ENCODE measurements at regions not wholly inside any gene's neighbourhood (a gene's known extent, or its start where the extent isn't known, plus 50 kb on each side); places are given as distances from the start of the nearest gene placed in this dataset.
"Not testable (repeated sequence)": the region's sequence is repeated elsewhere in the genome, so short reads cannot be mapped to it uniquely, and the experiment has no call there.

GRCh38 chrX:40414335-40414734 lies 166.4 kb upstream of the ATP6AP2 start:
- DNase-seq (ENCODE audit: low read depth in 2 of 2, low spot score in 1 of 2): no peak

- no peak for DNase-seq (ENCODE audit: low read depth in 2 of 2, low spot score in 1 of 2)
Measured at GRCh38 chrX:40411340-40412111, 169.2 kb upstream of the ATP6AP2 start.

GRCh38 chrX:40410859-40411258 lies 169.9 kb upstream of the ATP6AP2 start:
- DNase-seq (ENCODE audit: low read depth in 2 of 2, low spot score in 1 of 2): no peak

- DNase-seq (ENCODE audit: low read depth in 2 of 2, low spot score in 1 of 2): no peak
Measured at GRCh38 chrX:40406330-40406859, 174.4 kb upstream of the ATP6AP2 start.

GRCh38 chrX:40405399-40405798 lies 175.4 kb upstream of the ATP6AP2 start:
- no peak for DNase-seq (ENCODE audit: low read depth in 2 of 2, low spot score in 1 of 2)

GRCh38 chrX:40403757-40404156 lies 177.0 kb upstream of the ATP6AP2 start:
- DNase-seq (ENCODE audit: low read depth in 2 of 2, low spot score in 1 of 2): no peak

GRCh38 chrX:40402831-40403533 lies 177.8 kb upstream of the ATP6AP2 start:
- DNase-seq (ENCODE audit: low read depth in 2 of 2, low spot score in 1 of 2): no peak

- DNase-seq (ENCODE audit: low read depth in 2 of 2, low spot score in 1 of 2): no peak
Measured at GRCh38 chrX:40395102-40395501, 185.7 kb upstream of the ATP6AP2 start.

GRCh38 chrX:40394302-40394701 lies 186.5 kb upstream of the ATP6AP2 start:
- DNase-seq (ENCODE audit: low read depth in 2 of 2, low spot score in 1 of 2): no peak

GRCh38 chrX:40392599-40392998 lies 188.2 kb upstream of the ATP6AP2 start:
- no peak for DNase-seq (ENCODE audit: low read depth in 2 of 2, low spot score in 1 of 2)

- DNase-seq (ENCODE audit: low read depth in 2 of 2, low spot score in 1 of 2): no peak
Measured at GRCh38 chrX:40391662-40392061, 189.1 kb upstream of the ATP6AP2 start.

GRCh38 chrX:40389555-40389954 lies 191.2 kb upstream of the ATP6AP2 start:
- no peak for DNase-seq (ENCODE audit: low read depth in 2 of 2, low spot score in 1 of 2)

GRCh38 chrX:40388441-40388840 lies 192.3 kb upstream of the ATP6AP2 start:
- no peak for DNase-seq (ENCODE audit: low read depth in 2 of 2, low spot score in 1 of 2)

- DNase-seq (ENCODE audit: low read depth in 2 of 2, low spot score in 1 of 2): not testable (repeated sequence)
Measured at GRCh38 chrX:40387869-40388268, 192.9 kb upstream of the ATP6AP2 start.

- DNase-seq (ENCODE audit: low read depth in 2 of 2, low spot score in 1 of 2): not testable (repeated sequence)
Measured at GRCh38 chrX:40387311-40387710, 193.5 kb upstream of the ATP6AP2 start.

GRCh38 chrX:40385682-40386081 lies 195.1 kb upstream of the ATP6AP2 start:
- DNase-seq (ENCODE audit: low read depth in 2 of 2, low spot score in 1 of 2): no peak

GRCh38 chrX:40385256-40385655 lies 195.5 kb upstream of the ATP6AP2 start:
- no peak for DNase-seq (ENCODE audit: low read depth in 2 of 2, low spot score in 1 of 2)

- no peak for DNase-seq (ENCODE audit: low read depth in 2 of 2, low spot score in 1 of 2)
Measured at GRCh38 chrX:40383969-40384368, 196.8 kb upstream of the ATP6AP2 start.

- DNase-seq (ENCODE audit: low read depth in 2 of 2, low spot score in 1 of 2): no peak
Measured at GRCh38 chrX:40383360-40383759, 197.4 kb upstream of the ATP6AP2 start.

GRCh38 chrX:40380655-40381488 lies 199.9 kb upstream of the ATP6AP2 start:
- DNase-seq (ENCODE audit: low read depth in 2 of 2, low spot score in 1 of 2): no peak

GRCh38 chrX:40377684-40378083 lies 203.1 kb upstream of the ATP6AP2 start:
- DNase-seq (ENCODE audit: low read depth in 2 of 2, low spot score in 1 of 2): no peak

Data from stimulated activated CD8-positive, alpha-beta memory T cell treated with anti-CD3 and anti-CD28 coated beads, Interleukin-4, amount 100 ng/mL, for 1 hour (primary cell).